Inflammatory macrophage (primary cell): ENCODE measurements at regions not wholly inside any gene's neighbourhood (a gene's known extent, or its start where the extent isn't known, plus 50 kb on each side); places are given as distances from the start of the nearest gene placed in this dataset.
"Not testable (repeated sequence)": the region's sequence is repeated elsewhere in the genome, so short reads cannot be mapped to it uniquely, and the experiment has no call there.

Source experiments
- DNase-seq, 2 donors: peaks; one replicate each; pipeline ENCODE4 v3.0.0-alpha.2; 2020 to 2022

DNA sequence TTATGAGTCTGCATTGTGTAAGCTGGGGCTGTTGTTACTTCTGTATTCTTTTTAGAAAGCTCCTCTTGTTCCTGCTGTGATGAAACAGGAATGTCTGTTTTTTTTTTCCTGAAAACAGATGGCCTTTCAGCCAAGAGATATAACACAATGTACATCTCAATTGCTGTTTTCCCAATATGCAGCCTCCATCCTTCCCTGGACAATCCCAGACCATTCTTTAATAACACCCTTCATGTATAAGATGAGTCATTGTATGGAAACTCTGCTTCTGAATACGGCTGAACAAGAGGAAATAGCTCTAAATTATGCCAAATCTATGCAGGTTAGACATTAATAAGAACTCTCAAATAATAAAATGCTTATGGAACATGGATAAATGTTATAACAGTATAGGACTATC lies 60.2 kb upstream of the LRRC4C start:
- DNase-seq: no peak

DNA sequence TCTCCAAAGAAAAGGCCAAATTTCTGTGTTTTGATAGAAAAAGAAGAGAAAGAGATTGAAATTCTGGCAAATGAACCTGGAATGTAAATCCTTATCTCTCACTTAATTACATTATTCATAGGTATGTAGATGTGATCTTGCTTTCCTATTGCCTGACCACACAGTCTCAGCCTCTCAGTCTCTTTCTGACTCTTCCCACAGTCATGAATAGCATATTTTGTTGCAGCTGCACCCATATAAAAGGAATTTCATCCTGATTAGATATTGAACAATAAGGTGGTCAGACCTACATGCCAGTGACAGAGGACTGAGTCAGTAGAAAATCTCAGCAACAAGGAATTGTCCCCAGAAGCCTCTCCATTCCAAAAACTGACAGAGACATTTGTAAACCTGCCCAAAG lies 62.9 kb upstream of the LRRC4C start:
- DNase-seq: no peak

DNA sequence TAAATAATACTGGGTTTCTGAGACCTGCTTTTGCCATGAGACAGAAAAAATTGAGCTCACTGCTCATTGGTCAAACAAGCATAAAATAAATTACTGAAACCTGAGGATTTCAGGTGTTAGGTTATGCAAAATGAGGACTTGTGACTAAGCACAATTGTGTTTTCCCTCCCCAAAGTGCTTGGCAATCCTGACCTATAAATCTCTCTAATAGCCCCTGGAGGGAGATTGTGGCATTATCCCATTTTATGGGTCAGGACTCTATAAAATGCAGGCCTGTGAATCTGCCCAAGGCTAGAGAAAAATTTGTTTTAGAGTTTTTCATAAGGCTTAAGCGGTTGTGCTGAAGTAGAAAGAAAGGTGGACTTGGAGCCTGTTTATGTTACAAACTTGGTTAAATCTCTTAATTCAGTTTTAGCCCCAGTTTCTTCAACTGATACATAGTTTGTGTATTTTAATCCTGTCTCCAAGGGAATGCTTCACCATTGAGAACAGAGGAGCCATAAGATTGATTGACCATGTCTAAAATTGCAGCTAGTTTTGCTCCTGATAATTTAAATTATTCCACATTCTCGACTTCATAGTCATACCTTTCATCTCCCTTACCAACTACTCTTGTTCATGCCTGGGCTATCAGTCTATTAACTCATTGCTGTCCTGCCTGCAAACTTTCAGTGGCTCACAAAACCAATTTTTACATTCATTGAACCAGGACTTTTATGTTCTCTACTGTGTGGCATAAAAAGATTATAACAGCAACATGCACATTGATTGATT lies 63.6 kb upstream of the LRRC4C start:
- DNase-seq: no peak

DNA sequence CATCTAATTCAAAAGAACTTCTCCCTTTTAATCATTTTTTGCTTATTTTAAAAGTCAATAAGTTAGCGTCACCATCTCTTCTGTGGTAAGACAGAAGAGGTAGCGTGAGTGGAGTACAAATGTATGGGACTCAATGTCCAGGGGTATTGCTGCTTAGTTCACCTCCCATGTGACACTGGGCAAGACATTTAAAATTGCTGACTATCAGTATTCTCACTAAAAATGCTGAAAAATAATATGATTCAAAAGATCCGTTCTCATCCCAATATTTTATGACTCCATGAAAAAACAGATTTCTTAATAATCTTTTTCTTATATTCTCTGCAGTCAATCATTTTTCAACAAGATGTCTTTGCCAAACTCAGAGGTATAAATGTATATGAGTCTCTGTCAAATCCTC lies 68.1 kb upstream of the LRRC4C start:
- DNase-seq: no peak

DNA sequence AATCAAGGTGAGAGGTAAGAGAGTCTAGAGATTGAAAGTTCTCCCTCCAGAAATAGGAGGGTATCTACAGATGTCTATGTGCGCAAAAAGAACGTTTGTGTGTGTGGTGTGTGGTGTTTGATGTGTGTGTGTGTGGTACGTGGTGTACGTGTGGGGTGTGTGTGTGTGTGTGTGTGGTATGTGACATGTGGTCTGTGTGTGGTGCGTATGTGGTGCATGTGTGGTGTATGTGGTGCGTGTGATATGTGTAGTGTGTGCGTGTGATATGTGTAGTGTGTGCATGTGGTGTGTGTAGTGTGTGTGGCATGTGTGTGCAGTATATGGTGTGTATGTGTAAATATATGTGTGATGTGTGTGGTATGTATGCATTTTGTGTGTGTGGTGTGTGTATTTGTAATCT lies 73.0 kb upstream of the LRRC4C start:
- DNase-seq: no peak

DNA sequence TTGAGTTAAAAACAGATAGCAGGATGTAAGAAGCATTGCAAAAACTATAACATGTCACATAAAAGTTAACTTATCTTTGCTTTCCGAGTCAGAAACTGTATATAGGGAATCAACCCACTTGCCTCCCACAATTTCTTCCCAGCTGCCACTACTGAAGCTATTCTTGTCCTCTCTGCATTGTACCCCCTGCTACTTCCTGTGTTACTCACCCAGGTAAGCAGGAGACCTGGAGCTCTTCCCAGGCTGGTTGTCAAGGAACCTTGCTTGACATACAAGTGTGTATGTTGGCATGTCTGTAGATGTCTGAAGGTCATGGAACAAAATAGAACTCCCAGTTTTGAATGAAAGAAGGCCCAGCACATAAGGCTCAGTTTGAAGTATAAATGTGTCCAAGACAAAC lies 74.3 kb upstream of the LRRC4C start:
- DNase-seq: no peak

DNA sequence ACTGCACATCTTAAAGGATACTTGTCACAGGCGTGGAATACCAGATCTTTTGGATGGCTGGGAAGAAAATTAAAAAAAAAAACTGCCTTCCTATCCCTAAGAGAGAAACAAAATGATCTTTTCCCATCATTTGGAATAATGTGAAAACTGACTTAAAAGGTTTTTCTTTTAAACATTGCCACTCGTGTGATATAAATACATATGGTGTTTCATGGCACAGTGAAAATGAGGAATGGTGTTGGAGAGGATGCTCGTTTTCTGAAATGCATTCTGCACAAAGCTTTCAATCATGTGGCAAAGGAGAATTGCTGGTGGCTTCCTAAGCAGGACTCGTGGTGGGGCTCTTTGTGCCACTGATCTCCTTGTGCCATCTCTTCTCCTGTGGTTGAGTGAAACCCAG lies 74.9 kb upstream of the LRRC4C start:
- no peak for DNase-seq

DNA sequence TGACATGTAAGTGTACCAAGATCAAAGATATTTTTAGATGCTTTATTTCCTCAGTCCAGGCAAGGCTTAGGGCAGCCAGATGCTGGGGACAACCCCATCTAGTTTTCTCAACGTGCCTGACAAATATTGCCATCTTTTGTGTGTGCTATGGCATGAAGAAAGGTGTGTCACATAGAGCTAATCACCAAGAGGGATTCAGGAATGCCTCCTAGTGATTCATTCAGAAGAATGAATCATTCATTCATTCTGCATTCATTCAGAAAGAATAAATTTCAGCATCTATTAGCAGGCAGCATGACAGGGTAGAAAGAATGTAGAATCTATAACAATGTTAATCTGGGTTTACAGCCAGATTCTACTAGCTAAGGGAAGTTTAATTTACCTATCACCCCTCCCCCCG lies 75.4 kb upstream of the LRRC4C start:
- DNase-seq: no peak

DNA sequence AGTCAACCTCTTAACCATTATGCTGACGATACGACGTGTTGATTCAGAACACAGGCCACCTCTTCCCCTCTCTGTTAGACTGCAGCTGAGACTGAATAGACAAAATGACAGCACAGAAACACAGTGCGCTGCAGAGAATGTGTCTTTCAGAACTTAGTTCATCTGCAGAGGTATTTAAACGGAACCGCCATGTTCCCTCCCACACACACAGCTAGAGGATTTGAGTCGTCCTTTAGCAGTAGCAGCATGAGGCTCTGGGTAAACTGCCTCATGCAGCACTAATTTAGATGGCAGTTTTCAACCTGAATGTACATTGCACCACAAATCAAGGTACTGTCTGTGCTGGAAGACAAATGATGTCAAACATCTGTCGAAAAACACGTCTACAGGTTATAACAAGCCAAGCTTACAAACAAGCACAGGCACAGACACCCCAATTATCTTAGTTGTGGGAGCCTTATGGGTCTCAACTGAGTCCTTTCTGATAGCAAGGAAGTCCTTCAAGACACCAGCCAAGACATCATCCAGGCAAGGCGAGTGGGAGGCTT lies 76.6 kb upstream of the LRRC4C start:
- DNase-seq: no peak

DNA sequence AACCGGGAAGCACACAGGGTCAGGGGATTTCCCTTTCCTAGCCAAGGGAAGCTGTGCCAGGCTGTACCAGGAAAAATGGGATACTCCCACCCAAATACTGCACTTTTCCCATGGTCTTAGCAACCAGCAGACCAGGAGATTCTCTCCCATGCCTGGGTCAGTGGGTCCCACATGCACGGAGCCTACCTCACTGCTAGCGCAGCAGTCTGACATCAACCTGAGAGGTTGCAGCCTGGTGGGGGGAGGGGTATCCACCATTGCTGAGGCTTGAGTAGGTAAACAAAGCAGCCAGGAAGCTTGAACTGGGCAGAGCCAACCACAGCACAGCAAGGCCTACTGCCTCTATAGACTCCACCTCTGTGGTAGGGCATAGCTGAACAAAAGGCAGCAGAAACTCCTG lies 85.5 kb upstream of the LRRC4C start:
- not testable (repeated sequence) for DNase-seq

DNA sequence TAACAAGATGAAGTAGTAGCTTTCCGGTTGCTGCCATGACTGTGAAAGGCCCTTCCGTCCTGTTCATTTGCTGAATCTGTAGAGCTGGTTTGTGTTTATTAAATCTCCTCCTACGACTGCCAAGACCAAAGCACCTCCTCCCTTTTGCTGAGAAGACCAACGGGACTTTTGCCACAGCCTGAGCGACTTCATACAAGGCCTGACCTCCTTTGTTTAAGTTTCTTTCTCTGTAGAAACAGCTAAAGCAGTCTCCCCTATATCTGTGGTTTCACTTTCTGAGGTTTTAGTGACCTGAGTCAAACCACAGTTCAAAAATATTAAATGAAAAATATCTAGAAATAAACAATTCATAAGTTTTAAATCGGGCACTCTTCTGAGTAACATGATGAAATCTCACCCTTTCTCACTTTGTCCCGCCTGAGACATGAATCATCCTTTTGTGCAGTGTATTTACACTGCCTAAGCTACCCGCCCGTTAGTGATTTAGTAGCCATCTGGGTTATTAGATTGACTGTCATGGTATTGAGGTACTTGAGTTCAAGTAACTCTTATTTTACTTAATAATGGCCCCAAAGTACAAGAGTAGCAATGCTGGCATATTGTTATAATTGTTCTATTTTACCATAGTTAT lies 119.1 kb upstream of the LRRC4C start:
- DNase-seq: no peak

DNA sequence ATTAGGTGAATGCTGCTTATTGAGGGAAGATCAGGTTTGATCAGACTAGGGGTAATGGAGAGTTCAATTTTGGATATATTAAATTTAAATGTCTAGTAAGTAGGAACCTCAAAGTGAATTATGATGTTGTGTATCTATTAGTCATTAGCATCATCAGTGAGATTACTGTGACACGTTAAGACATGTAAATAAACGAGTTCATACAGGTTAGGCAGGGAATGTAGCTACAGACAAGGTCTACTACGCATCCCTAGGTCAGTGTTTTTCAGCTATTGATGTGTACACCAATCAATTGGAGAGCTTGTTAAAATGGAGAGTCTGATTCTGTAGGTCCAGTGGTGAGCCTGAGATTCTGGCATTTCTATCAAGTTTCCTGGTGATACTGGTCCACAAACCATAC lies 120.1 kb upstream of the LRRC4C start:
- DNase-seq: no peak

DNA sequence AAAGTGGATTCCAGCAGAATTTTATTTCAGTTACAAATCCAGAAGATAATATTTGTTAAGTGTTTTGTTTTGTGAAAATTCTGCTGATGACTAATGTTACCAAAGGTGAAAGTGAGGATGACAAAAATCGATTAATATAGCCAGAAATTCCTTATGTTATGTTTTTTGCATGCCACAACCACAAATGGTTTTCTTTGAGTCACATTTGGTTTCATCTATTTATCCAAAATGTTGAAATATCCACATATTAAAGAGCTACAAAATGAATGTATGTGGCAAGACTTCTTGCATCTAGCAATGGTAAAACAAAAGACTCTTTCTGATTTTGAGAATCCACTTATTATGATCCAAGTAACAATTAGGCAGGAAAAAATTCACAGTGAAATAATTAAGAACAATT lies 150.1 kb upstream of the LRRC4C start:
- no peak for DNase-seq

DNA sequence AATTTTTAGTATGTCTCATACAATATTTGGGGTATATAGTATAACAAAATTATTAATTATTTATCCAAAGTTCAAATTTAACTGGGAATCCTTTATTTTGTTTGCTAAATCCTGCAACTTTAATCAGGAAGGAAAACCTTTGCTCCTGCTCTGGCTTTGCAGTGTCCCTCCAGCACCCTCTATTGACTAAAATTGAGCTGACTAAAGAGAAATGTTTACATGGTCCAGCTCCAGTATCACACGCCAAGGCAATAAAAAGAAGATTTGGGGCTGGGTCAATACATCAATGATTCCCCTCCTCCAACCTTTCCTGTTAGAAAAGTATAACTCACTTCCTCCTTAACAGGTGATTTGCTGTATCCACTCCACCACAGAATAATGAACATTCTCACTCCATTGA lies 153.0 kb upstream of the LRRC4C start:
- DNase-seq: no peak

DNA sequence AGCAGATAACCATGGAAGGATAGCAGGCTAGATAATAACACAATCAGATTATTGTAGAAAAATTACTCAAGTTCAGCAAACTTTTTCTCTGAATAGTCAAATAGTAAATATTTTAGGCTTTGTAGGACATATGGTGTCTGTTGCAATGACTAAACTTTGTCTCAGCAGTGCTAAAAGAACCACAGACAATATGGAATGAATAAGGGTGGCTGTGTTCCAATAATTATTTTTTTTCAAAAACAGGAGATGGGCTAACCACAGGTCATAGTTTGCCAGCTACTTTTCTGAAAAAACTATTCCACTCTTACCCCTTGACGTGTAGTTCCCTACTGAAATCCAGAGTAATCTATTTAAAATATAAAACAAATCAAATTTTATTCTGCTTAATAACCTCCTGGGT lies 153.9 kb upstream of the LRRC4C start:
- DNase-seq: no peak

DNA sequence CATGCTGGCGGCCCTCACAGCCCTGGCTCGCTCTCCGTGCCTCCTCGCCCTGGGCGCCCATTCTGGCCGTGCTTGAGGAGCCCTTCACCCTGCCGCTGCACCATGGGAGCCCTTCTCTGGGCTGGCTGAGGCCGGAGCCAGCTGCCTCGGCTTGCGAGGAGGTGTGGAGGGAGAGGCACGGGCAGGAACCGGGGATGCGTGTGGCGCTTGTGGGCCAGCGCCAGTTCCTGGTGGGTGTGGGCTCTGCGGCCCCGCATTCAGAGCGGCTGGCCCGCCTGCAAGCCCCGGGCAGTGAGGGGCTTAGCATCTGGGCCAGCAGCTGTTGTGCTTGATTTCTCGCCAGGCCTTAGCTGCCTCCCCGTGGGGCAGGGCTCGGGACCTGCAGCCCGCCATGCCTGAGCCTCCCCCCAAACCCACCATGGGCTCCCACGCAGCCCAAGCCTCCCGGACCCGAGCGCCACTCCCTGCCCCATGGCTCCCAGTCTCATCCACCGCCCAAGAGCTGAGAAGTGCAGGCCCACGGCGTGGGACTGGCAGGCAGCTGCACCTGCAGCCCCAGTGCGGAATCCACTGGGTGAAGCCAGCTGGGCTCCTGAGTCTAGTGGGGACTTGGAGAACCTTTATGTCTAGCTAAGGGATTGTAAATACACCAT lies 163.4 kb upstream of the LRRC4C start:
- no peak for DNase-seq

DNA sequence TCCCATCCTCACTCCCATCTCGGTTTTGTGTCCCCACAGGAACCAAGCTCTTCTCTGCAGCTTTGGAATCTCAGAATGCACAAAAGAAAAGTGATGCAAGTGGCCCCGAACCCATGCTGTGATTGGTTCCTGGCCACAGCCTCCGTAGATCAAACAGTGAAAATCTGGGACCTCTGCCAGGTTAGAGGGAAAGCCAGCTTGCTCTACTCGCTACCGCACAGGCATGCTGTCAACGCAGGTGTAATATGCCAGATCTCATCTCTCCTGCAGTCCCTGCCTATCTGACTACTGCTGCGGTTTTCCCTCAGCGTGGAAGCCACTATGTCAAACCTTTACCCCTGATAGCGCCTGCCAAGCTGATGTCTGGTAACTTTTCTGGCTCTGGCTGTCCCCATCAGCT lies 200.5 kb upstream of the LRRC4C start:
- DNase-seq: no peak

DNA sequence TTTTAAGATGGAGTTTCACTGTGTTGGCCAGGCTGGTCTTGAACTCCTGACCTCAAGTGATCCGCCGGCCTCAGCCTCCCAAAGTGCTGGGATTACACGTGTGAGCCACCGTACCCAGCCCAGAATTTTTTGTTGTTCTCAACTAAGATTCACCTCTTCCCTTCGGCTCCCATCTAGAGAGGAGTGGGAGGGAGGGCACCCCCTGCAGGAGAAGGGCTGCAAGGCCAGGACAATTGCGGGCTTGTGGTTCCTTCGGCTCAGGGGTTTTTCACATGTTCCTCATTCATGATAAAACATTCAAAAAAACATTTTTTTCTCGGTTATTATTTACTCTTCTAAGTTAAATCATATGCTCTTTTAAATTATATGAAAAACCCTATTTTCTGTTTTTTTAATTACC lies 201.1 kb upstream of the LRRC4C start:
- DNase-seq: no peak

DNA sequence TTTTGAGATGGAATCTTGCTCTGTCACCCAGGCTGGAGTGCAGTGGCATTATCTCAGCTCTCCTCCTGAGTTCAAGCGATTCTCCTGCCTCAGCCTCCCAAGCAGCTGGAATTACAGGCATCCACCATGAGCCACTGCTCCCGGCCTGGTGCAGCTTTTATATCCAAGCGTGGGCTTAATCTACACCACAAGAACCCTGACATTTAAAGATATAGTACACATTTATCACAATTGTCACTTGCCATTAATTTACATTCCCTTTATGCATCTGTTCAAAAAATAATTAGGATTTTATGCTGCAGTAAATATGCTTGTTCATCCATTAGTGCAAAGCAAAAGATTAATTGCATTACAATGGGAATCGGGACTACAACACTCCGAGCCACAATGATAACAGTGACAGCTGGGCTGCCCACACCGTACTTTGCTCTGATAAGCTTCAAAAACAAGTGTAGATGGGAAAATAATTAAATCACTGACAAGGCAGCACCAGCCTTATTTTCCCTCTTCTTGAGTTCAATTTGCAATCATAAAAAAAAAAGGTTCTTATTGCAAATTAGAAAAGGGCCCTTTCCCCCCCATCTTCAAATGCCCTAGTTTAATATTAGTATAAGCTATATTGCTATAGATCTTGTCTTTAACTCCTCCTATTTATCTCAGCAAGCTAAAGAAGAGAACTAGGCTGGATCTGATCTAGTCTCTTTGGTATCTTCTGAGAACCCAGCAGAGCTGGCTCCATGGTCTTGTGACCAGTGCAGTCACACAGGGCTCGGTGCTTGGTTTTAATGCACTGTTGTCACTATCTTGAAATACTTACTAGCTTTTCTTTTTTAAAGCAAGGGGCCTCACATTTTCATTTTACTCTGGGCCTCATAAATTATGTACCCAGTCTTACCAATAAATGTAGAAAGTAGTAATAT lies 206.2 kb upstream of the LRRC4C start:
- DNase-seq: no peak

DNA sequence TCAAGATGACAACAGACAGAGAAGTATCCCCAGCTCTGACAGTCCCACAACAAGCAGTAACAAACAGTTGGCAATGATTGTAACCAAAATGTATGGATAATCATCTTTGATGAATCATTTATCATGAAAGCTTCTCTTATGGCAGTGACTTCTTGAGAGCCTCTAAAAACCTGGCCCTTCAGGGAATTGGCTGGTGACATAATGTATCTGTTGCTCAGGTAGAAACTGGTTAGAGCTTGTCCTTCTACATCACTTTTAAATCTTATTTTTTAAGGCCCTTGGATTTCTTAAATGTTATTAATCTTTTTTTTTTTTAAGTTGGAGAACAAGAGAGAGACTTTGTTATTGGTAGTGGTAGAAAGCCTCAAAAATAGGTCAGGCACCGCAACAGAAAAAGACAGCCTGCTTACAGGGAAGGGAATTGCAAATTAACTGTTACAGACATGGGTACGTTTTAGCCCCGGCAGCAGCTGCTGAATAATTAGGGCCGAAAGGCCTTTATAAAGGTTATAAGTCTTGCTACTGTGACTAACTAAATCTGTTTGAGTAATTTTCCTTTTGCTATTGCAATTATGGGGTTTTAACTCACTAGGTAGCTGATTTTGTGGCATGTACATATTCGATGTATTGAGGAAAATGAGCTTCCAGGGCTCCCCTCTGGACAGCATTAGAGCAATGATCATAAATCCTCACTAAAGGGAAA lies 207.7 kb upstream of the LRRC4C start:
- no peak for DNase-seq

DNA sequence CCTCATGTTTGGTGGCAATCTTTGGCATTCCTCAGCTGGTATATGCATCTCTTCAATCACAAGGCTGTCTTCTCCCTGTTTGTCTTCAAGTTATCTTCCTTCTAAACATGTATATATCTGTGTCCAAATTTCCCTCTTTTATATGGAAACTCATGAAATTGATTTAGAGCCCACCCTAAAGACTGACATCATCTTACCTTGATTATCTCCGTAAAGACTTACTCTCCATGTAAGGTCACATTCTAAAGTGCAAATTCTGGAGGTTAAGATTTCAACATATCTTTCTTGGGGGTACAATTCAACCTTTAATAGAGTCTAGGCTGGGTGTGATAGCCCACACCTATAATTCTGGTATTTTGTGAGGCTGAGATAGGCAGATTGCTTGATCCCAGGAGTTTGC lies 215.8 kb upstream of the LRRC4C start:
- DNase-seq: no peak

DNA sequence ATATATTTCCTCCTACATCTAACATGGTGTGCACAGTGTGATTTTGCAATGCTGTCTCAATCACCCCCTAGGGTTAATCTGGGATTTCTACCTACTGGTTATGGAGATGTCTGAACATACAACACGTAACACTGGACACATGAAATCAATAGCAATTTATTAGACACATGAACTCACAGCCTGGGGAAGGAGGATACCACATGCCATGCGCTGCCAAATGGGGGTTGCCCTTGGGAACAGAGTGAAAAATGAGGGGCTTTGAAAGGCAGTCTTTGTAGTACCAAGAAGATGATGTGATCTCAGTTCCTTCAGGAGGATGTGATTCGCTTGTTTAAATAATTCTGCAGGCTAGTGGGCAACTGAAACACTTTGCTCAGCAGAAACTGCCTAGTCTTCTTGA lies 253.6 kb upstream of the LRRC4C start:
- no peak for DNase-seq
